Inflammatory macrophage treated with lipopolysaccharide for 4 hours (primary cell): ENCODE measurements at regions not wholly inside any gene's neighbourhood (a gene's known extent, or its start where the extent isn't known, plus 50 kb on each side); places are given as distances from the start of the nearest gene placed in this dataset.
A peak's percentile ranks its signal among the peaks of the same experiment; 100 is the strongest.

ENCODE experiments used
- DNase-seq: peaks from one replicate; pipeline ENCODE4 v3.0.0-alpha.2; 2020

DNA sequence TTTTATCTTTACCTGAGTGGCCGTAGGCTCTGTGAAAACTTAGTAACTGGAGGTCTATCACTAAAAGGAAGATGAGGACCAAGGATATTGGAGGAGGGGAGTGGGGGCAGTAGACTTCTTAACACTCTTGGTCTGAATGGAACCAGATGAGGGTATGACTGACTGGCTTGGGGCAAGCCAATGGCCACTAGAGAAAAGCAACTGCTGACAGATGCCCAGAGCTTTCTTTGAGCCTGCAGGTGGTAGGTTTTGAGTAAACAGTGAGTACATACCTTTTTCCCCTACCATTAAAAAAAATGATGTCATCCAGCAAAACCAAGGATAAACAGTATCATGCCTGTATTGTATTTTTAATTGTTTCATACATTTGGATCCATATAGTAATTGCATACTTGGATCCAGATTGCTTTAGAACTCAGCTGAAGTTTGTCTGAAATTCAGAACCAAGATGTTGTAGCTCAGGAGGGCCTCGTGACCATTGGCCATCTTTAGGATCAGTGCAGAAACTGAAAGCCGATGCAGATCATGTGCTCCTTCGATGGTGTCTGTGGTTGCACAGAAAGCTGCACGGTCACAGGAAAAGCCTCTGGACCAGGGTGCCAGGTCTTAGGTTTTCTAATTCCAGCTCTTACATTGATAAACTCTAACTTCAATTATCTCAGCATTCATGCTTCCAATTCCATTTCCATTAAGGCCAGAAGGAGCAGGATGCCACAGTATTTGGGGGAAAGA lies 131.0 kb downstream of the PDGFRA start:
- DNase-seq: no peak

- DNase-seq: no peak
These were observed 133.9 kb downstream of the PDGFRA start for GRCh38 chr4:54363037-54363436.

DNA sequence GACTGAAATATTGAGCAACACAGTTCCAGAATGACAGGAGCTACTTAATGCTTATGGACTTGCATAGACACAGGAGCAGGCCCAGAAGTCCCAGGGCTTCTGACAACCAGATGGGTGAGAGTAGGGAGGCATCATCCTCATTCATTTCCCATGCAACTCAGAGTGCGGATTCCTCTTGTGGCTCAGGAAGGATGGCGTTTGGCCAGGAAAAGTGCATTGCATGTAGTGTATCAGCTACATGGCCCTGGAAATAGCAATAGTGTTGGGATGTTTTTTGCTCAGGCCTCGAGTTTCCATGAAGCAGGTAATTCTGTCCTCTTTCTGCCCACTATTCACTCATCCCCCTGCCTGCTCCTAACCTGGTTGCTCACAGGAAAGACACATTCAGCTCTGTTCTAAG lies 136.6 kb downstream of the PDGFRA start:
- DNase-seq: no peak

- no peak for DNase-seq
These were observed 138.0 kb downstream of the PDGFRA start for GRCh38 chr4:54367059-54367458.

DNA sequence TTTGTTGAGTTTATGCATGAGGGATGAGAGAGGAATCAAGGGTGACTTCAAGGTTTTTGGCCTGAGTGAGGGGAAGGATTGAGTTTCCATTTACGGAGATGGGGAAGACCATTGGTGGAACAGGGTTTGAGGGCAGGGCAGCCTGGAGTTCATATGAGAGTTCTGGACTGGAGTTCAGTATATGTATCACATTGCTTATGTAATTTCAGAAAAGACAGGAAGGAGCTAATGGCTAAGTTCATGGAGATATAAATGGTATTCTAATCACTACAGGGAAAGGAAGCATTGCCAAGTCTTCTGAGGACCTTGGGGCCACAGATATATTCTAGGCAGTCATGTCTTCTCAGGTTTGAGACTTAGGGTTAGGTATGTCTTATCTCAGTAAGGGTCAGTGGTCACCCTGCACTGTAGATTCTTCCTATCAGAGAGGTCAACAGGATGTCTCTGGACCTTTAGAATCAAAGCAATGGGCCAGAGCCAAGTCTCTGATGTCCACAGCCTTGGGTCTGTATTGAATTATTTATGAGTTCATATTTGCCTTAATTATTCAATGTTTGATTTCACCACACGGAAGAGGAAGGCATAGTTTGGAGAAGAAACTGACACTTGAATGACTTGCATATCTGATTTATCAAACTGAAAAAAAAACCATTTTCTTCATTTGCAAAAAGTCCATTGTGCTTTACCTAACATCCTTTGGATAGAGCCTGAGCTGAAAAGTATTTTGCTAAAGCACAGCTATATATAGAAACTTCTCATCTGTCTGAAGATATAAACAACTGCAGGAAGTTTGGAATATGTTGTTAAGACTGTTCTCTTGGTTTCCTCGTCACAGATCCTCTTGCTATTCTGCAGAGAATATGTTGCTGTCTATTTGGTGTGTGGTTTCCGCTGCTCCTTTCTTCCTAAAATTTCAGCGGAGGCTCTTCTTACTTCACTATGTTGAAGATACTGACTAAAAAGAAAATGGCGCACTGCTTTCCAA lies 139.5 kb downstream of the PDGFRA start:
- no peak for DNase-seq

DNA sequence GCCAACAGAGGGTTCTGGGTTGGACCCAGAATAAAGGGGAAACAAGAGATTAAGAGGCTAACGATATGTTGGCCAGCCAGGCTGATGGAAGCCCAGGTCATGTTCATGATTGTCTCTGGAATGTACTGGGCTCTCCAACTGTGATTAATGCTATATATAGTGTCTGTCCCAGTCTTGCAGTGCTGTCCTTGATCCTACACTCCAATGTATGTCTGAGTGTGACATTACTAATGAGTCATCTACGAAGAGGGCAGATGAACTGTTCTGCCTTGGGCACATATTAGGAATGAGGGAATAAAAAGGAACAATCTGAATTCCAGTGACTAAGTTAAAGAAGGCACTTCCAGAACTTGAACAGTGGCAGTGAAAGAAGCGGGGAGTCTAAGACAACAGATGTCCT lies 142.1 kb downstream of the PDGFRA start:
- DNase-seq: no peak

DNA sequence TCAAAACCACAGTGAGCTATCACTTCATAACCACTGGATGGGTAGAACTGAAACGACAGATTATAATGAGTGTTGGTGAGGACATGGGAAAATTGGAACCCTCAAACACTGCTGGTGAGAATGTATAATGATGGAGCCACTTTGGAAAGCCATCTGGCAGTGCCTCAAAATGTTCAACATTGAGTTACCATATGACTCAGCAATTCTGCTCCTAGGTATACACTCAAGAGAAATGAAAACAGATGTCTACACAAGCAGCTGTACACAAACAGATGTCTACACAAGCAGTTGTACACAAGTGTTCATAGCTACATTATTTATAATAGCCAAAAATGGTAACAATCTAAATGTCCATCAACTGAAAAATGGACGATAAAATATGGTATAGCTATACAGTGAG lies 143.9 kb downstream of the PDGFRA start:
- no peak for DNase-seq

DNA sequence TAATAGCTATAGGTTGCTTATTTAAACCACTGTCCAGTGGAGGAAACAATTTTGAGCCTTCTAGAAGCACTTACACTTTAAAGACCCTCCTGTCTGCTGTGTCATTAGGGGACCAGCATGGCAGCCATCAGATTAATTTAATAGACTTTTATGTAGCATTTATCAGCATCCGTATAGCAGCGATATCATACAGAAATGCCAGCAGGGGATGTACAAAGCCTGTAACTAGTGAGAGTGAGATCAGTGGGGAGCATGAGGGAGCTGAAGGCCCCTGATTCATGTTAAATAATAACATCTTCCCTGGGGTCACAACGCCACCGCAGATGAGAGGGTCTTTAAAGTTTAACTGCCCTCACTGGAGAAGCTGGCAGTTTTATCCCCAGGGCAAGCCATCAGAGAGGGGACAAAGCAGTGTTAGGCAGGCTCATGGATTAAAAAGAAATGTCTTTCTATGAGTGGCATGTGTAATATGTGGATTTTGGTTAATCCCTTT lies 144.7 kb downstream of the PDGFRA start:
- DNase-seq: no peak

DNA sequence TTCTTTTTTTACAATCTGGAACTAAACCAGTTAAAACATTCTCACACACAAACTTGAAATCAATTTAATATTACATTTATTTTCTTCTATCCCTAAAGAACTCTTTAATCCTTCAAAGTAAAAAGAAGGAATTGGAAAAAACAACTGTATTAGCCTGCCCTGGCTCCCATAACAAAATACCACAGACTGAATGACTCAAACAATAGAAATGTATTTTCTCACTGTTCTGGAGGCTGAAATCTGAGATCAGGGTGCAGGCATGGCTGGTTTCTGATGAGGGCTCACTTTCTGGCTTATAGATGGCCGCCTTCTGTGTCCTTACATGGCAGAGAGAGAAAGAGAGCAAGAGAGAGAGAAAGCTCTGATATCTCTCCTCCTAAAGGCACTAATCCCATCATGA lies 149.4 kb downstream of the PDGFRA start:
- no peak for DNase-seq

- DNase-seq: no peak
These were observed 155.1 kb downstream of the PDGFRA start for GRCh38 chr4:54384152-54384551.

DNA sequence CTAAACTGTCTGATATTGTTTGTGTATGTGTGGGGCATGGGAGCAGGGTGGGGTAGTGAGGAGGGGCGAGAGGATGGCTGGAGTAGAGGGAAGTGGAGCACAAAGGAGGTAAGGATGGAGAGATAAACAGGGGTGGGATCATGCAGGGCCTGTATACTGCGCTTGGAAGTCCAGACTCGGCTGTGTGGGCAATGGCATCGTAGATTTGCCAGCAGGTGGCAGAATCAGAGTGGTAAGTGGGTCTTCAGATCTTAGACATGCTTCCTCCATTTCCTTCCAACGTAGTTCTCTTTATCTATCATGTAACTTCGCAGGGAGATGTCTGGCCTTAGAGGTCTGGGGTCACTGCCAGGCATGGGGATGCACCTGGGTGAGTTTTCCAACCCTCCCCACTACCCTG lies 155.5 kb downstream of the PDGFRA start:
- peak; percentile 17 for DNase-seq

DNA sequence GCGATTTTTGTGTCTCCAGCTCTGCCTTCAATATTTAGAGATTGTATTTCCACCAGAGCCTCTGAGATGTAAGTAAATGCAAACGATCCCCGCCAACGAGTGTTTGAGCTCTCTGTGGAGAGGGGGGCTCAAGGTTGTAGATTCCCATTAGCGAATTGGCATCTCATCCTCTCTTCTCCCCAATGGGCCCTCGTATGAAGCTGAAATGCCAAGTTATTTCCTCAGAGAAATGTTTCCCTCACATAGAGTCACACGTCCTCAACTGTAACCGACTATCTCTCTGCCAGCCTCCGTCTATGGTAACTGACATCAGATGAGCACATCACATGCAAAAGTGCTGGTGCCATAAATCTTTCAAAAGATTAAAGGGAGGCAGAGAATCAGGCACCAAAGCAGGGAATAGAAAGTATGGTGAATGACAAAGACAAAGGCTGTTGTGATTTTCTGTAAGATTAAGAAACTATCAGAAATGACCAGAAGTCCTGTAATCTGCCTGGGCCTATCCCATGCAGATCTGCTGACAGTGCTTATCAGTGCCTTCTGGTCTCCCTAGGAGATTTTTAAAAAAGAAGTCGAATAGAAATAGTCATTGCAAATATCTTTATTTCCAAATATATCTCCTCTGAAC lies 157.1 kb downstream of the PDGFRA start:
- DNase-seq: no peak

- no peak for DNase-seq
These were observed 157.6 kb downstream of the PDGFRA start for GRCh38 chr4:54386693-54387092.

DNA sequence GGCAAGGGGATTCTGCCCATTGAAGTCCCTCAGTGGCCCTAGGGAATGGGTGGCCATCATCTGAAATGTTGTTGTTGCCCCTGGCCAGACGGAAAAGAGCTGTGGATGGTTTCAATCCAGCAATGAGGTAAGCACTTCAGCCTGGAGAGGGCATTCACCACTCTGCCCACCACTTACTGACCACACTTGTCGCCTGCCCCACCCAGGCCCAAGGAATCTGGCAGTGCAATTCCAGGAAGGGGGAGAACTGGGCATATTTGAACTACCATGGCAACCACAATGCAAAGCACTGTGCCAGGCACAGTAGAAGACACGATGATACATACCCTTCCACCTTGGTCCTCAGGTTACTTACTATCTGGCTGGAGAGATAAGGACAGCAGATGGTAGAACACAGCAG lies 161.6 kb downstream of the PDGFRA start:
- DNase-seq: no peak

DNA sequence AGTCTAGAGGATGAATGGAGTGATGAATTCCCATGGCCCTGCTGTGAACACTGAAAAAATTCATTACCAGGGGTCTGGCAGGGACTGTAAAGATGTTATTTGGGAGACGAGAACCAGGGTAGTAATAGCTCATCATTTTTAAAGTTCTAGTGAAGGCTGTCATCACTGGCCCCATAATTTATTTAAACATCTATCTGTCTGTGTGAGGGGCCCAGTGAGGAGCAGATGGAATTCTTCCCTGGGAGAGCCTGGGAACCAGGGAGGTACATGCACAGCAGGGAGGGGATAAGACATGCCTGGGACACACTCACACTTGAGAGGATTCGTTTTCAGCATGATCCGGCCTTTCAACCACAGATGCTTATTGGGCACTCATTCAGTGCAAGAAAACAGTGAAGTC lies 162.0 kb downstream of the PDGFRA start:
- no peak for DNase-seq

- no peak for DNase-seq
These were observed 163.4 kb downstream of the PDGFRA start for GRCh38 chr4:54392479-54392878.

- DNase-seq: no peak
These were observed 164.2 kb downstream of the PDGFRA start for GRCh38 chr4:54393243-54393642.

- no peak for DNase-seq
These were observed 166.0 kb downstream of the PDGFRA start for GRCh38 chr4:54395013-54395527.

GRCh38 chr4:54400188-54400587 lies 171.1 kb downstream of the PDGFRA start:
- no peak for DNase-seq

GRCh38 chr4:54400802-54401201 lies 171.7 kb downstream of the PDGFRA start:
- DNase-seq: no peak

DNA sequence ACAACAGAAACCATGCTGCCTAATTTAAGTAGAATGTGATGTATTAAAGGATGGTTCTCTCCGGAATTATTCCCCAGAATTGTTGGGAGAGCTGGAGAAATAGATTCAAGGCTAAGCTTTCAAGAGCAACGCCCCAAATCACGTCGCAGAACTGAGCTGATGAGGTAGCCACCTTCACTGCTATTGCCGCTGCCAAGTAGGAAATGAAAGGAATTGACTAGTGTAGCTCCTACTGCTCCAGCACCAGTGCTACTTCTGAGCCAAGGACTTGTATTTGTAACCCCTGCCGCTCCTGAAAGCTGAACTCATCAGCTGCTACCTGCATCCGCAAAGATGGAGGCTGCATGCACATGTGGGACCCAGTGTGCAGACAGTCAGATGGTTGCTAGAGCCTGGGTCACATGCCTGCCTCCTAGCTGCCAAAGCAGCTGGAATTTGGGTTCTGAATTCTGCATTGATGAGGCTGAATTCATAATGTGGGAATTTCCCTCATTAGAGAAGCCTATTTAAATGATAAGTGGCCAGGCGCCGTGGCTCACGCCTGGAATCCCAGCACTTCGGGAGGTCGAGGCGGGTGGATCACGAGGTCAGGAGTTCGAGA lies 173.9 kb downstream of the PDGFRA start:
- no peak for DNase-seq

- no peak for DNase-seq
These were observed 174.8 kb downstream of the PDGFRA start for GRCh38 chr4:54403700-54404453.
